Caco-2 (cell line): ENCODE measurements at regions not wholly inside any gene's neighbourhood (a gene's known extent, or its start where the extent isn't known, plus 50 kb on each side); places are given as distances from the start of the nearest gene placed in this dataset.

Experiments
- BruUV-seq: library from RNA; stranded (reverse); fragments of 400-500 nt; replicated peaks from 2 replicates; lab custom pipeline; 2021; lab: Mats Ljungman, UMichigan
- CTCF ChIA-PET: fragments of 300-600 bp; sonication (Branson Sonifier 250); formaldehyde crosslinking; loops from one replicate; lab custom pipeline; 2022; ENCODE audit warnings: antibody characterized with exemption; lab: Charles Lee
- POLR2A ChIA-PET: fragments of 300-600 bp; sonication (Branson Sonifier 250); formaldehyde crosslinking; loops from one replicate; lab custom pipeline; 2022; ENCODE audit warnings: antibody characterized with exemption; lab: Charles Lee
- DNase-seq, 2 experiments: peaks; one replicate each; pipeline versions ENCODE4 v3.0.0 to v3.0.0-alpha.2; 2020 to 2022
- H3K27me3 ChIP-seq: replicated peaks from 2 replicates; pipeline ENCODE4 v1.6.0; 2011; ENCODE audit warnings: low read length; ENCODE audit not compliant: control insufficient read depth, insufficient read depth
- H3K36me3 ChIP-seq: 2 replicates; pipeline ENCODE4 v1.5.1; 2011; ENCODE audit warnings: low read length; ENCODE audit not compliant: control insufficient read depth, insufficient read depth
- H3K4me1 ChIP-seq: fragments of 250-450 bp; sonication (Bioruptor Pico); 2 replicates; pipeline ENCODE4 v1.5.1; 2020; ENCODE audit warnings: mild to moderate bottlenecking
- H3K4me3 ChIP-seq: 2 replicates; pipeline ENCODE4 v1.5.1; 2011; ENCODE audit warnings: low read depth, mild to moderate bottlenecking, control low read depth, low read length
- H3K9me3 ChIP-seq: fragments of 250-450 bp; sonication (Bioruptor Pico); 2 replicates; pipeline ENCODE4 v1.5.1; 2020; ENCODE audit warnings: mild to moderate bottlenecking, moderate library complexity
- H3K27ac Mint-ChIP-seq: one replicate; pipeline ENCODE4 v1.8.0; 2022; ENCODE audit warnings: mixed read lengths; ENCODE audit not compliant: unreplicated experiment
- H3K27me3 Mint-ChIP-seq: one replicate; pipeline ENCODE4 v1.8.0; 2022; ENCODE audit warnings: mixed read lengths; ENCODE audit not compliant: insufficient read depth, unreplicated experiment
- H3K36me3 Mint-ChIP-seq: one replicate; pipeline ENCODE4 v1.8.0; 2022; ENCODE audit warnings: mild to moderate bottlenecking, mixed read lengths; ENCODE audit not compliant: insufficient read depth, unreplicated experiment
- H3K4me1 Mint-ChIP-seq: one replicate; pipeline ENCODE4 v1.8.0; 2022; ENCODE audit warnings: low read depth, mixed read lengths; ENCODE audit not compliant: unreplicated experiment
- H3K4me3 Mint-ChIP-seq: one replicate; pipeline ENCODE4 v1.8.0; 2022; ENCODE audit warnings: mild to moderate bottlenecking, moderate library complexity, mixed read lengths; ENCODE audit not compliant: unreplicated experiment
- H3K9me3 Mint-ChIP-seq: one replicate; pipeline ENCODE4 v1.8.0; 2022; ENCODE audit warnings: mixed read lengths; ENCODE audit not compliant: unreplicated experiment
- intact Hi-C: fragments of 100-400 bp; cut with micrococcal nuclease; formaldehyde crosslinking; loops from one replicate; pipeline ENCODE4 v1.10.0; 2022; ENCODE audit not compliant: unreplicated experiment
- TF ChIP-seq, protein P1 (sequence below), 2 experiments: fragments of 200-600 bp in 1 of 2; IDR thresholded peaks; 1 replicate in 1 of 2; 2 replicates in 1 of 2; pipeline versions ENCODE4 v1.5.1 to v1.8.0; 2011 to 2022; ENCODE audit warnings: antibody characterized with exemption in 1 of 2, control low read depth in 1 of 2, inconsistent platforms in 1 of 2, low read depth in 1 of 2, low read length in 1 of 2, mild to moderate bottlenecking in 1 of 2, moderate library complexity in 1 of 2; ENCODE audit not compliant: insufficient read depth in 1 of 2, severe bottlenecking in 1 of 2, unreplicated experiment in 1 of 2

DNA sequence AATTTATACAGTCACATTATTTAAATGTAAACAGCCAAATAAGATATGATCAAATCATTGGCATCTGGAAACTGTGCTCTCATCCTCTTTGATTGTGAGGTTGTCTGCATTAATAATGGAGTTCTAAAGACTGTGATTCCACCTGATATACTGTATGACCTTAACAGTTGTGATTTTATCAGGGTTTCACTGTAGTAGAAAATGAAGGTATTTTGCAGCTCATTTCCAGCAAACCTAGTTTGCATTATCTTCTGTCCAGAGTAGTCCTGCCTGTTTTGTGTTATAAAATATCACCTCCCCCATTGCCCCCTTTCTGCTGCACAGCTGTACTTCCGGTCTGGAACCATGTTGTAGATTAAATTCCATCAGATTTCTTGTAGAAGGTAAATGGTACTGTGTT is 731.6 kb upstream of the FANCL start:
- BruUV-seq: no TSS peak
- Histone ChIP-seq H3K4me3 (no peak overlapping the region), H3K4me1 (0 out of 2 replicates have a peak, but pooled peaks cover 5% of the 10 kb centered on the region), H3K9me3 (no peaks in the 10 kb centered on the region), H3K27me3 (no peaks in the 10 kb centered on the region), H3K36me3 (no peaks in the 10 kb centered on the region)
- peaks cover 17% of the 10 kb centered on the region for H3K4me1 Mint-ChIP-seq
- CTCF ChIA-PET: no interaction called here
- H3K9me3 Mint-ChIP-seq: no peaks in the 10 kb centered on the region
- POLR2A ChIA-PET: no interaction called here
- intact Hi-C loops: no loop called here
- H3K4me3 Mint-ChIP-seq: no peak overlapping the region
- TF ChIP-seq, protein P1, sequence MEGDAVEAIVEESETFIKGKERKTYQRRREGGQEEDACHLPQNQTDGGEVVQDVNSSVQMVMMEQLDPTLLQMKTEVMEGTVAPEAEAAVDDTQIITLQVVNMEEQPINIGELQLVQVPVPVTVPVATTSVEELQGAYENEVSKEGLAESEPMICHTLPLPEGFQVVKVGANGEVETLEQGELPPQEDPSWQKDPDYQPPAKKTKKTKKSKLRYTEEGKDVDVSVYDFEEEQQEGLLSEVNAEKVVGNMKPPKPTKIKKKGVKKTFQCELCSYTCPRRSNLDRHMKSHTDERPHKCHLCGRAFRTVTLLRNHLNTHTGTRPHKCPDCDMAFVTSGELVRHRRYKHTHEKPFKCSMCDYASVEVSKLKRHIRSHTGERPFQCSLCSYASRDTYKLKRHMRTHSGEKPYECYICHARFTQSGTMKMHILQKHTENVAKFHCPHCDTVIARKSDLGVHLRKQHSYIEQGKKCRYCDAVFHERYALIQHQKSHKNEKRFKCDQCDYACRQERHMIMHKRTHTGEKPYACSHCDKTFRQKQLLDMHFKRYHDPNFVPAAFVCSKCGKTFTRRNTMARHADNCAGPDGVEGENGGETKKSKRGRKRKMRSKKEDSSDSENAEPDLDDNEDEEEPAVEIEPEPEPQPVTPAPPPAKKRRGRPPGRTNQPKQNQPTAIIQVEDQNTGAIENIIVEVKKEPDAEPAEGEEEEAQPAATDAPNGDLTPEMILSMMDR (IDR thresholded peaks at IDR 0.05; ENCODE audit: insufficient read depth in 1 of 2, low read depth in 1 of 2, low read length in 1 of 2, severe bottlenecking in 1 of 2, unreplicated experiment in 1 of 2): no peak
- H3K27me3 Mint-ChIP-seq: no peaks in the 10 kb centered on the region
- no peaks in the 10 kb centered on the region for H3K36me3 Mint-ChIP-seq
- no peak for DNase-seq
- H3K27ac Mint-ChIP-seq: no peak overlapping the region

DNA sequence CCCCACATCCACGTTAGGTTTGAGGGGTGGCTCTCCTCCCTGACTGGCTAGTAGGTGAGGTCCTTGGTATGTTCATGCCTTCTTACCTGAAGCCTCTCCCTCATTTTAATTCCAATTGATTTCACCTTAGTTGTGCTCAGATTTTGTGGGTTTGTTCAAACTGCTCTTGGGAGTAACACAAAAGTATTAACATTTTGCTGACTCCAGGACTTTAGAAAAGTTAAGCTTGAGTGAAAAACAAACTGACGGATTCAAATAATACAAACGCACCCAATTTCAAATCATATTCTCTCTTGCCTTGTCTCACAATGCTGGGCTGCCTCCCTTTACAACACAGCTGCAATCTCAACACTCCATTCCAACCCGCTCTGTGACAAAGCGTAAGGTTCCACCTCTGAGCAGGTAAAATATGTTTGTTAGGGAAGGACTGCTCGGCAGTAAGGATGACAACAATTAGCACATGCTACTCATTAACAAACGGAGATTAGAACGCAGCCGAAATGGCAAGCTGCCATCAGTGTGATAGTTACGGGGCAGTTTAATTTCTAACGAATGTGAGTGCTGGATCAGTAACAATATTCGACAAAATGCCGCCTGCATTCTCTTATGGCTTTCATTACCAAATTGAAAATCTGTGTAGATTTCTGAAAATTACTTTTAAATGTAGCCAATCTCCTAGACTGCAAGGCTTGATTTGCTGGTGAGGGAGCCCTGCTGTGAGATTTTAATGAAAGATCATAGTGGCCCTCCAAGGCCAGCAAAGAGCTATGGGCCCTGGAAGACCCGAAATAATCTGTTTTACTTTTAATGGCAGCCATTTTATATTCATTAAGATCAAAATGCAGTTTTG is 730.6 kb upstream of the FANCL start:
- H3K27me3 Mint-ChIP-seq: no peaks in the 10 kb centered on the region
- Histone ChIP-seq H3K36me3 (no peaks in the 10 kb centered on the region), H3K4me3 (no peak overlapping the region), H3K4me1 (0 out of 2 replicates have a peak, but pooled peaks cover 5% of the 10 kb centered on the region), H3K9me3 (no peaks in the 10 kb centered on the region), H3K27me3 (no peaks in the 10 kb centered on the region)
- ChIA-PET CTCF (no interaction called here), POLR2A (no interaction called here)
- no TSS peak for BruUV-seq
- no peak overlapping the region for H3K4me3 Mint-ChIP-seq
- TF ChIP-seq, protein P1 (IDR thresholded peaks at IDR 0.05; ENCODE audit: insufficient read depth in 1 of 2, low read depth in 1 of 2, low read length in 1 of 2, severe bottlenecking in 1 of 2, unreplicated experiment in 1 of 2): no peak
- no peaks in the 10 kb centered on the region for H3K9me3 Mint-ChIP-seq
- H3K4me1 Mint-ChIP-seq: peaks cover 17% of the 10 kb centered on the region
- no peak for DNase-seq
- intact Hi-C loops: no loop called here
- no peaks in the 10 kb centered on the region for H3K36me3 Mint-ChIP-seq
- no peak overlapping the region for H3K27ac Mint-ChIP-seq

DNA sequence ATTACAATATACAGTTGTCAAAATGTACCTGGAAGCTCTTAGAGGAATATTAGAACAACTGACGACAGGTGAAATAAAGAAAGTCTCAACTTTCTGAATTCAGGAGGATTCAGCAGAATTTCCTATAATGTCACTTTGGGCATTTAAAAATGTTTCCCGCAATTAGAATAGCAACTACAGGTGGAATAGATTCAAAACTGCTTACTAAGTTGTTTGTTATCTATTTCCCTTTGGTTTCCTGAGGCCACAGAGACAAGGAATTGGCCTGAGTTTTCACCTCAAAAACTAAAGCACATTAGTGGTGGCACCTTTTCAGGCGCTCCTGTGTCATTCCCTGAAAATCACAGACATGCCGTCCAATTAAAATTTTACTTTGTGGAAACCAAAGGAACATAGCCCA is 729.2 kb upstream of the FANCL start:
- intact Hi-C loops: no loop called here
- Mint-ChIP-seq H3K4me3 (no peak overlapping the region), H3K36me3 (no peaks in the 10 kb centered on the region), H3K27ac (no peak overlapping the region), H3K4me1 (peaks cover 9% of the 10 kb centered on the region), H3K27me3 (no peaks in the 10 kb centered on the region), H3K9me3 (no peaks in the 10 kb centered on the region)
- no peaks in the 10 kb centered on the region for H3K9me3 ChIP-seq
- no peaks in the 10 kb centered on the region for H3K36me3 ChIP-seq
- CTCF ChIA-PET: no interaction called here
- no TSS peak for BruUV-seq
- H3K4me1 ChIP-seq: no peaks in the 10 kb centered on the region
- no peak overlapping the region for H3K4me3 ChIP-seq
- TF ChIP-seq, protein P1 (IDR thresholded peaks at IDR 0.05; ENCODE audit: insufficient read depth in 1 of 2, low read depth in 1 of 2, low read length in 1 of 2, severe bottlenecking in 1 of 2, unreplicated experiment in 1 of 2): no peak
- no peaks in the 10 kb centered on the region for H3K27me3 ChIP-seq
- no peak for DNase-seq
- POLR2A ChIA-PET: no interaction called here
